Activated CD4-positive, alpha-beta T cell treated with anti-CD3 and anti-CD28 coated beads for 36 hours (primary cell): ENCODE measurements at regions not wholly inside any gene's neighbourhood (a gene's known extent, or its start where the extent isn't known, plus 50 kb on each side); places are given as distances from the start of the nearest gene placed in this dataset.

Source experiments
- ATAC-seq: fragments of 200-7000 bp; cut with Tn5 transposase; one replicate; pipeline ENCODE4 v1.10.0; 2021; ENCODE audit warnings: mild to moderate bottlenecking, moderate library complexity
- CTCF ChIA-PET: fragments of 350-600 bp; sonication (Branson Sonifier 250); formaldehyde crosslinking; loops from one replicate; lab custom pipeline; 2021; ENCODE audit warnings: antibody characterized with exemption; lab: Charles Lee
- POLR2A ChIA-PET: fragments of 350-600 bp; sonication (Branson Sonifier 250); formaldehyde crosslinking; loops from one replicate; lab custom pipeline; 2021; ENCODE audit warnings: antibody characterized with exemption, inconsistent platforms; lab: Charles Lee
- DNase-seq: peaks from one replicate; pipeline ENCODE4 v3.0.0-alpha.2; 2020
- H3K27ac Mint-ChIP-seq: one replicate; pipeline ENCODE4 v1.8.0; 2021; ENCODE audit warnings: mixed read lengths
- H3K27me3 Mint-ChIP-seq: one replicate; pipeline ENCODE4 v1.8.0; 2021; ENCODE audit warnings: mixed read lengths
- H3K36me3 Mint-ChIP-seq: one replicate; pipeline ENCODE4 v1.8.0; 2021; ENCODE audit warnings: low read depth, mixed read lengths
- H3K4me1 Mint-ChIP-seq: one replicate; pipeline ENCODE4 v1.8.0; 2021; ENCODE audit warnings: mixed read lengths
- H3K4me3 Mint-ChIP-seq: one replicate; pipeline ENCODE4 v1.8.0; 2021; ENCODE audit warnings: mild to moderate bottlenecking, moderate library complexity, mixed read lengths
- H3K9me3 Mint-ChIP-seq: one replicate; pipeline ENCODE4 v1.8.0; 2021; ENCODE audit warnings: low read depth, mixed read lengths
- intact Hi-C, 2 experiments: fragments of 100-400 bp; cut with DNase I in 1 of 2; cut with micrococcal nuclease in 1 of 2; formaldehyde crosslinking; loops; one replicate each; pipeline versions ENCODE4 v1.14.2 to v1.15.1; 2022 to 2024; cut with DNase I, micrococcal nuclease

GRCh38 chr4:65968831-65969558 lies 298.7 kb upstream of the EPHA5 start:
- ATAC-seq, result no peak
- POLR2A ChIA-PET, result no interaction called here
- no peaks in the 10 kb centered on the region for H3K4me1 Mint-ChIP-seq
- intact Hi-C loops, result no loop called here
- H3K4me3 Mint-ChIP-seq, result no peak overlapping the region
- no peak overlapping the region for H3K27ac Mint-ChIP-seq
- peaks cover 3% of the 10 kb centered on the region for H3K9me3 Mint-ChIP-seq
- H3K36me3 Mint-ChIP-seq, result no peaks in the 10 kb centered on the region
- no peaks in the 10 kb centered on the region for H3K27me3 Mint-ChIP-seq
- CTCF ChIA-PET, result no interaction called here
- DNase-seq, result no peak

- CTCF ChIA-PET, result no interaction called here
- intact Hi-C loops, result no loop called here
These were observed 290.5 kb upstream of the EPHA5 start for GRCh38 chr4:65960751-65961150.

GRCh38 chr4:65954416-65954815 lies 284.1 kb upstream of the EPHA5 start:
- Mint-ChIP-seq H3K9me3 (peaks cover 7% of the 10 kb centered on the region), H3K27me3 (no peaks in the 10 kb centered on the region), H3K27ac (no peak overlapping the region), H3K4me1 (no peaks in the 10 kb centered on the region), H3K36me3 (no peaks in the 10 kb centered on the region), H3K4me3 (no peak overlapping the region)
- ChIA-PET POLR2A (no interaction called here), CTCF (no interaction called here)
- ATAC-seq (no peak), DNase-seq (no peak)
- intact Hi-C loops, result no loop called here

More at GRCh38 chr4:65960751-65961150, 290.5 kb upstream of the EPHA5 start:
- no peak overlapping the region for H3K4me3 Mint-ChIP-seq
- ATAC-seq (no peak), DNase-seq (no peak)
- POLR2A ChIA-PET, result interaction anchor here (0.8 kb wide), 1 partner anchor 18 kb away, joined by 5 read pairs; no protein-coding TSS in a partner anchor
- H3K9me3 Mint-ChIP-seq, result no peaks in the 10 kb centered on the region
- no peaks in the 10 kb centered on the region for H3K27me3 Mint-ChIP-seq
- no peaks in the 10 kb centered on the region for H3K4me1 Mint-ChIP-seq
- H3K27ac Mint-ChIP-seq, result no peak overlapping the region
- H3K36me3 Mint-ChIP-seq, result no peaks in the 10 kb centered on the region

- DNase-seq, result no peak
- no peaks in the 10 kb centered on the region for H3K27me3 Mint-ChIP-seq
- intact Hi-C loops, result no loop called here
- ChIA-PET CTCF (no interaction called here), POLR2A (no interaction called here)
- H3K9me3 Mint-ChIP-seq, result peaks cover 7% of the 10 kb centered on the region
- H3K4me1 Mint-ChIP-seq, result no peaks in the 10 kb centered on the region
- no peaks in the 10 kb centered on the region for H3K36me3 Mint-ChIP-seq
- H3K4me3 Mint-ChIP-seq, result no peak overlapping the region
- H3K27ac Mint-ChIP-seq, result no peak overlapping the region
- ATAC-seq, result no peak
These were observed 280.9 kb upstream of the EPHA5 start for GRCh38 chr4:65951177-65951576.

GRCh38 chr4:65943076-65943475 lies 272.8 kb upstream of the EPHA5 start:
- no peak for DNase-seq
- ATAC-seq, result no peak
- no peaks in the 10 kb centered on the region for H3K27me3 Mint-ChIP-seq
- H3K36me3 Mint-ChIP-seq, result no peaks in the 10 kb centered on the region
- no peak overlapping the region for H3K27ac Mint-ChIP-seq
- no peaks in the 10 kb centered on the region for H3K4me1 Mint-ChIP-seq
- no peak overlapping the region for H3K4me3 Mint-ChIP-seq
- ChIA-PET POLR2A (no interaction called here), CTCF (no interaction called here)
- peaks cover 3% of the 10 kb centered on the region for H3K9me3 Mint-ChIP-seq
- intact Hi-C loops, result no loop called here

- H3K36me3 Mint-ChIP-seq, result no peaks in the 10 kb centered on the region
- ChIA-PET CTCF (no interaction called here), POLR2A (no interaction called here)
- ATAC-seq (no peak), DNase-seq (no peak)
- no peak overlapping the region for H3K27ac Mint-ChIP-seq
- no peaks in the 10 kb centered on the region for H3K27me3 Mint-ChIP-seq
- H3K4me1 Mint-ChIP-seq, result no peaks in the 10 kb centered on the region
- H3K4me3 Mint-ChIP-seq, result no peak overlapping the region
- peaks cover 4% of the 10 kb centered on the region for H3K9me3 Mint-ChIP-seq
- intact Hi-C loops, result no loop called here
These were observed 254.6 kb upstream of the EPHA5 start for GRCh38 chr4:65924843-65925242.

- Mint-ChIP-seq H3K36me3 (no peaks in the 10 kb centered on the region), H3K4me3 (no peak overlapping the region), H3K27me3 (no peaks in the 10 kb centered on the region), H3K9me3 (peaks cover 4% of the 10 kb centered on the region), H3K4me1 (no peaks in the 10 kb centered on the region), H3K27ac (no peak overlapping the region)
- ChIA-PET POLR2A (no interaction called here), CTCF (no interaction called here)
- intact Hi-C loops, result no loop called here
- ATAC-seq, result no peak
- no peak for DNase-seq
These were observed 253.3 kb upstream of the EPHA5 start for GRCh38 chr4:65923616-65924015.

GRCh38 chr4:65921180-65921579 lies 250.9 kb upstream of the EPHA5 start:
- ATAC-seq, result no peak
- Mint-ChIP-seq H3K27me3 (no peaks in the 10 kb centered on the region), H3K4me3 (no peak overlapping the region), H3K36me3 (no peaks in the 10 kb centered on the region), H3K9me3 (peaks cover 4% of the 10 kb centered on the region), H3K27ac (no peak overlapping the region), H3K4me1 (no peaks in the 10 kb centered on the region)
- DNase-seq, result no peak
- POLR2A ChIA-PET, result no interaction called here
- CTCF ChIA-PET, result no interaction called here
- intact Hi-C loops, result no loop called here

- Mint-ChIP-seq H3K4me3 (no peak overlapping the region), H3K9me3 (peaks cover 4% of the 10 kb centered on the region), H3K4me1 (no peaks in the 10 kb centered on the region), H3K36me3 (no peaks in the 10 kb centered on the region), H3K27ac (no peak overlapping the region), H3K27me3 (no peaks in the 10 kb centered on the region)
- ChIA-PET POLR2A (no interaction called here), CTCF (no interaction called here)
- ATAC-seq (no peak), DNase-seq (no peak)
- intact Hi-C loops, result no loop called here
These were observed 248.6 kb upstream of the EPHA5 start for GRCh38 chr4:65918872-65919271.

GRCh38 chr4:65918212-65918611 lies 247.9 kb upstream of the EPHA5 start:
- Mint-ChIP-seq H3K4me1 (no peaks in the 10 kb centered on the region), H3K4me3 (no peak overlapping the region), H3K36me3 (no peaks in the 10 kb centered on the region), H3K27ac (no peak overlapping the region), H3K9me3 (peaks cover 6% of the 10 kb centered on the region), H3K27me3 (no peaks in the 10 kb centered on the region)
- CTCF ChIA-PET, result no interaction called here
- intact Hi-C loops, result no loop called here
- ATAC-seq (no peak), DNase-seq (no peak)
- POLR2A ChIA-PET, result no interaction called here

GRCh38 chr4:65917486-65917885 lies 247.2 kb upstream of the EPHA5 start:
- Mint-ChIP-seq H3K4me3 (no peak overlapping the region), H3K4me1 (no peaks in the 10 kb centered on the region), H3K36me3 (no peaks in the 10 kb centered on the region), H3K27ac (no peak overlapping the region), H3K9me3 (peaks cover 6% of the 10 kb centered on the region), H3K27me3 (no peaks in the 10 kb centered on the region)
- ATAC-seq, result no peak
- DNase-seq, result no peak
- ChIA-PET POLR2A (no interaction called here), CTCF (no interaction called here)
- intact Hi-C loops, result no loop called here

GRCh38 chr4:65911720-65912119 lies 241.4 kb upstream of the EPHA5 start:
- Mint-ChIP-seq H3K27ac (no peak overlapping the region), H3K4me3 (no peak overlapping the region), H3K36me3 (no peaks in the 10 kb centered on the region), H3K27me3 (no peaks in the 10 kb centered on the region), H3K4me1 (no peaks in the 10 kb centered on the region), H3K9me3 (peaks cover 2% of the 10 kb centered on the region)
- DNase-seq (no peak), ATAC-seq (no peak)
- POLR2A ChIA-PET, result no interaction called here
- CTCF ChIA-PET, result no interaction called here
- intact Hi-C loops, result no loop called here
